HG02870 (cell line): ENCODE measurements at regions not wholly inside any gene's neighbourhood (a gene's known extent, or its start where the extent isn't known, plus 50 kb on each side); places are given as distances from the start of the nearest gene placed in this dataset.

Experiments used
- ATAC-seq: cut with Tn5 transposase; IDR thresholded peaks from one replicate; pipeline ENCODE4 v1.9.1; 2021; ENCODE audit warnings: mild to moderate bottlenecking, moderate library complexity; ENCODE audit not compliant: unreplicated experiment

GRCh38 chr10:123518765-123519164 is 147.4 kb upstream of the GPR26 start:
- no peak for ATAC-seq

- no peak for ATAC-seq
Measured at GRCh38 chr10:123519861-123520260, 146.3 kb upstream of the GPR26 start.

GRCh38 chr10:123521076-123521475 is 145.1 kb upstream of the GPR26 start:
- ATAC-seq, result no peak

GRCh38 chr10:123521556-123521955 is 144.6 kb upstream of the GPR26 start:
- ATAC-seq, result no peak

GRCh38 chr10:123522702-123523312 is 143.3 kb upstream of the GPR26 start:
- peak; percentile 73 for ATAC-seq

GRCh38 chr10:123523833-123524232 is 142.3 kb upstream of the GPR26 start:
- ATAC-seq, result no peak

GRCh38 chr10:123526356-123527064 is 139.6 kb upstream of the GPR26 start:
- no peak for ATAC-seq

GRCh38 chr10:123527151-123527550 is 139.0 kb upstream of the GPR26 start:
- ATAC-seq, result no peak

GRCh38 chr10:123529146-123529760 is 136.9 kb upstream of the GPR26 start:
- ATAC-seq, result no peak

GRCh38 chr10:123530166-123530870 is 135.8 kb upstream of the GPR26 start:
- no peak for ATAC-seq

GRCh38 chr10:123535386-123535785 is 130.8 kb upstream of the GPR26 start:
- no peak for ATAC-seq

GRCh38 chr10:123536176-123536845 is 129.8 kb upstream of the GPR26 start:
- no peak for ATAC-seq

- no peak for ATAC-seq
Measured at GRCh38 chr10:123537188-123537961, 128.8 kb upstream of the GPR26 start.

GRCh38 chr10:123538401-123539320 is 127.5 kb upstream of the GPR26 start:
- no peak for ATAC-seq

- ATAC-seq, result no peak
Measured at GRCh38 chr10:123544986-123545385, 121.2 kb upstream of the GPR26 start.

- ATAC-seq, result no peak
Measured at GRCh38 chr10:123548770-123549169, 117.4 kb upstream of the GPR26 start.

GRCh38 chr10:123549761-123550454 is 116.2 kb upstream of the GPR26 start:
- ATAC-seq, result no peak

GRCh38 chr10:123550675-123551096 is 115.5 kb upstream of the GPR26 start:
- no peak for ATAC-seq

GRCh38 chr10:123551259-123551658 is 114.9 kb upstream of the GPR26 start:
- ATAC-seq, result no peak
